ENCODE measurements at regions not wholly inside any gene's neighbourhood (a gene's known extent, or its start where the extent isn't known, plus 50 kb on each side); places are given as distances from the start of the nearest gene placed in this dataset.

GRCh38 chr14:34262127-34262910, 199.7 kb downstream of the SPTSSA start:
- no peak overlapping the region for H3K27ac ChIP-seq
- BruUV-seq (replicated peaks): no TSS peak
- no peaks in the 10 kb centered on the region for H3K36me3 ChIP-seq (ENCODE audit: low read depth)
- intact Hi-C loops (cut with micrococcal nuclease; ENCODE audit: unreplicated experiment): no loop called here
- no peak for DNase-seq
- CTCF ChIA-PET: no interaction called here
- no peak overlapping the region for H3K4me3 ChIP-seq
- no peaks in the 10 kb centered on the region for H4K20me1 ChIP-seq (ENCODE audit: insufficient read depth)
- H3K9me3 ChIP-seq (ENCODE audit: insufficient read depth, low read depth): no peaks in the 10 kb centered on the region
- H3K4me1 ChIP-seq (replicated peaks; ENCODE audit: insufficient read depth): 0 out of 2 replicates have a peak, but pooled peaks cover 8% of the 10 kb centered on the region
- H3F3A ChIP-seq (ENCODE audit: insufficient read depth, low read depth): no peaks in the 10 kb centered on the region
- H3K27me3 ChIP-seq (ENCODE audit: insufficient read depth, low read depth): no peaks in the 10 kb centered on the region
- no peak overlapping the region for H3K4me2 ChIP-seq
- H2AFZ ChIP-seq: no peak overlapping the region
- no peaks in the 10 kb centered on the region for H3K79me2 ChIP-seq (ENCODE audit: low read depth)
- TF ChIP-seq, protein P1, sequence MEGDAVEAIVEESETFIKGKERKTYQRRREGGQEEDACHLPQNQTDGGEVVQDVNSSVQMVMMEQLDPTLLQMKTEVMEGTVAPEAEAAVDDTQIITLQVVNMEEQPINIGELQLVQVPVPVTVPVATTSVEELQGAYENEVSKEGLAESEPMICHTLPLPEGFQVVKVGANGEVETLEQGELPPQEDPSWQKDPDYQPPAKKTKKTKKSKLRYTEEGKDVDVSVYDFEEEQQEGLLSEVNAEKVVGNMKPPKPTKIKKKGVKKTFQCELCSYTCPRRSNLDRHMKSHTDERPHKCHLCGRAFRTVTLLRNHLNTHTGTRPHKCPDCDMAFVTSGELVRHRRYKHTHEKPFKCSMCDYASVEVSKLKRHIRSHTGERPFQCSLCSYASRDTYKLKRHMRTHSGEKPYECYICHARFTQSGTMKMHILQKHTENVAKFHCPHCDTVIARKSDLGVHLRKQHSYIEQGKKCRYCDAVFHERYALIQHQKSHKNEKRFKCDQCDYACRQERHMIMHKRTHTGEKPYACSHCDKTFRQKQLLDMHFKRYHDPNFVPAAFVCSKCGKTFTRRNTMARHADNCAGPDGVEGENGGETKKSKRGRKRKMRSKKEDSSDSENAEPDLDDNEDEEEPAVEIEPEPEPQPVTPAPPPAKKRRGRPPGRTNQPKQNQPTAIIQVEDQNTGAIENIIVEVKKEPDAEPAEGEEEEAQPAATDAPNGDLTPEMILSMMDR (conservative IDR thresholded peaks at IDR 0.05): no peak
- TF ChIP-seq EZH2 (IDR thresholded peaks at IDR 0.05; ENCODE audit: low read depth): no peak
- H3K9me2 ChIP-seq (ENCODE audit: insufficient read depth): no peaks in the 10 kb centered on the region
- POLR2A ChIA-PET (ENCODE audit: unreplicated experiment): no interaction called here

GRCh38 chr14:34259996-34260395, 202.0 kb downstream of the SPTSSA start:
- H3K4me1 ChIP-seq (replicated peaks; ENCODE audit: insufficient read depth): 0 out of 2 replicates have a peak, but pooled peaks cover 10% of the 10 kb centered on the region
- H3K9me2 ChIP-seq (ENCODE audit: insufficient read depth): no peaks in the 10 kb centered on the region
- no TSS peak for BruUV-seq (replicated peaks)
- no peaks in the 10 kb centered on the region for H3K79me2 ChIP-seq (ENCODE audit: low read depth)
- H3K9me3 ChIP-seq (ENCODE audit: insufficient read depth, low read depth): no peaks in the 10 kb centered on the region
- H3K4me3 ChIP-seq: no peak overlapping the region
- intact Hi-C loops (cut with micrococcal nuclease; ENCODE audit: unreplicated experiment): no loop called here
- no peaks in the 10 kb centered on the region for H3K27me3 ChIP-seq (ENCODE audit: insufficient read depth, low read depth)
- no peaks in the 10 kb centered on the region for H4K20me1 ChIP-seq (ENCODE audit: insufficient read depth)
- POLR2A ChIA-PET (ENCODE audit: unreplicated experiment): no interaction called here
- no peaks in the 10 kb centered on the region for H3K36me3 ChIP-seq (ENCODE audit: low read depth)
- no peak for TF ChIP-seq EZH2 (IDR thresholded peaks at IDR 0.05; ENCODE audit: low read depth)
- TF ChIP-seq, protein P1 (conservative IDR thresholded peaks at IDR 0.05): no peak
- H3K27ac ChIP-seq: no peak overlapping the region
- H3F3A ChIP-seq (ENCODE audit: insufficient read depth, low read depth): no peaks in the 10 kb centered on the region
- H3K4me2 ChIP-seq: no peak overlapping the region
- DNase-seq: no peak
- CTCF ChIA-PET: no interaction called here
- H2AFZ ChIP-seq: no peak overlapping the region

- no peaks in the 10 kb centered on the region for H3K9me3 ChIP-seq (ENCODE audit: insufficient read depth, low read depth)
- ChIA-PET POLR2A (ENCODE audit: unreplicated experiment) (no interaction called here), CTCF (no interaction called here)
- no peak overlapping the region for H3K4me3 ChIP-seq
- H3K36me3 ChIP-seq (ENCODE audit: low read depth): no peaks in the 10 kb centered on the region
- H3K27ac ChIP-seq: no peak overlapping the region
- H3F3A ChIP-seq (ENCODE audit: insufficient read depth, low read depth): no peaks in the 10 kb centered on the region
- DNase-seq: peak; percentile 8 to 50
- H4K20me1 ChIP-seq (ENCODE audit: insufficient read depth): no peaks in the 10 kb centered on the region
- H3K9me2 ChIP-seq (ENCODE audit: insufficient read depth): no peaks in the 10 kb centered on the region
- H3K4me2 ChIP-seq: no peak overlapping the region
- no peak overlapping the region for H2AFZ ChIP-seq
- no peaks in the 10 kb centered on the region for H3K27me3 ChIP-seq (ENCODE audit: insufficient read depth, low read depth)
- intact Hi-C loops (cut with micrococcal nuclease; ENCODE audit: unreplicated experiment): no loop called here
- TF ChIP-seq EZH2 (IDR thresholded peaks at IDR 0.05; ENCODE audit: low read depth): no peak
- TF ChIP-seq, protein P1 (conservative IDR thresholded peaks at IDR 0.05): no peak
- BruUV-seq (replicated peaks): no TSS peak
- no peaks in the 10 kb centered on the region for H3K79me2 ChIP-seq (ENCODE audit: low read depth)
- H3K4me1 ChIP-seq (replicated peaks; ENCODE audit: insufficient read depth): 0 out of 2 replicates have a peak, but pooled peaks cover 10% of the 10 kb centered on the region
These were observed 203.7 kb downstream of the SPTSSA start for GRCh38 chr14:34258318-34258717.
